Osteoblast (primary cell): ENCODE measurements at regions not wholly inside any gene's neighbourhood (a gene's known extent, or its start where the extent isn't known, plus 50 kb on each side); places are given as distances from the start of the nearest gene placed in this dataset.

ENCODE experiments used
- DNase-seq: peaks from one replicate; pipeline ENCODE4 v3.0.0; 2011; ENCODE audit warnings: low spot score, mixed read lengths; ENCODE audit not compliant: insufficient read length; ENCODE audit errors: missing footprints
- H2AFZ ChIP-seq: 2 replicates; pipeline ENCODE4 v1.6.0; 2011; ENCODE audit warnings: mild to moderate bottlenecking, low read length
- H3K27ac ChIP-seq: 2 replicates; pipeline ENCODE4 v1.5.1; 2011; ENCODE audit warnings: mild to moderate bottlenecking, low read depth, low read length, moderate library complexity
- H3K27me3 ChIP-seq: 2 replicates; pipeline ENCODE4 v1.6.0; 2012; ENCODE audit warnings: mild to moderate bottlenecking, control low read depth, inconsistent platforms, low read length, moderate library complexity; ENCODE audit not compliant: insufficient read depth
- H3K36me3 ChIP-seq: 2 replicates; pipeline ENCODE4 v1.5.1; 2011; ENCODE audit warnings: mild to moderate bottlenecking, low read length, control low read depth, moderate library complexity; ENCODE audit not compliant: insufficient read depth
- H3K4me1 ChIP-seq: 2 replicates; pipeline ENCODE4 v1.5.1; 2011; ENCODE audit warnings: mild to moderate bottlenecking, low read length, control low read depth, moderate library complexity; ENCODE audit not compliant: insufficient read depth
- H3K4me2 ChIP-seq: 2 replicates; pipeline ENCODE4 v1.6.0; 2011; ENCODE audit warnings: mild to moderate bottlenecking, low read length; ENCODE audit not compliant: insufficient read depth
- H3K4me3 ChIP-seq: fragments of 200-600 bp; sonication (generic); 3 replicates; pipeline ENCODE4 v1.5.1; 2012; ENCODE audit warnings: mild to moderate bottlenecking, low read length, inconsistent platforms; ENCODE audit not compliant: insufficient read depth
- H3K79me2 ChIP-seq: 2 replicates; pipeline ENCODE4 v1.6.0; 2012; ENCODE audit warnings: mild to moderate bottlenecking, low read length, control low read depth, inconsistent platforms; ENCODE audit not compliant: insufficient read depth
- H3K9me3 ChIP-seq: 2 replicates; pipeline ENCODE4 v1.5.1; 2011; ENCODE audit warnings: low read depth, low read length, control low read depth
- H4K20me1 ChIP-seq: 2 replicates; pipeline ENCODE4 v1.6.0; 2012; ENCODE audit warnings: mild to moderate bottlenecking, low read length, control low read depth; ENCODE audit not compliant: insufficient read depth
- CTCF ChIP-seq: IDR thresholded peaks from 2 replicates; pipeline ENCODE4 v1.5.1; 2011; ENCODE audit warnings: mild to moderate bottlenecking, low read depth, low read length, moderate library complexity; ENCODE audit errors: extremely low read depth

GRCh38 chr14:71469643-71470335 is 462.4 kb upstream of the RGS6 start:
- Histone ChIP-seq H3K27me3 (no peaks in the 10 kb centered on the region), H3K4me1 (peaks cover 53% of the 10 kb centered on the region), H3K9me3 (no peaks in the 10 kb centered on the region), H2AFZ (no peak overlapping the region), H3K36me3 (no peaks in the 10 kb centered on the region), H3K79me2 (peaks cover 77% of the 10 kb centered on the region), H3K4me2 (no peak overlapping the region), H4K20me1 (no peaks in the 10 kb centered on the region), H3K27ac (peak overlapping the region; percentile 53), H3K4me3 (no peak overlapping the region)
- DNase-seq = no peak
- no peak for TF ChIP-seq CTCF

GRCh38 chr14:71471634-71472355 is 460.4 kb upstream of the RGS6 start:
- Histone ChIP-seq H3K4me2 (peak overlapping the region; percentile 40), H3K4me3 (no peak overlapping the region), H3K27ac (peak overlapping the region; percentile 54), H2AFZ (no peak overlapping the region), H3K27me3 (no peaks in the 10 kb centered on the region), H3K4me1 (peaks cover 63% of the 10 kb centered on the region), H3K9me3 (no peaks in the 10 kb centered on the region), H3K79me2 (peaks cover 79% of the 10 kb centered on the region), H4K20me1 (no peaks in the 10 kb centered on the region), H3K36me3 (no peaks in the 10 kb centered on the region)
- no peak for DNase-seq
- TF ChIP-seq CTCF = no peak

- TF ChIP-seq CTCF = no peak
- H3K4me2 ChIP-seq = peak overlapping the region; percentile 40
- H3K4me1 ChIP-seq = peaks cover 55% of the 10 kb centered on the region
- H4K20me1 ChIP-seq = no peaks in the 10 kb centered on the region
- no peak overlapping the region for H3K4me3 ChIP-seq
- no peak overlapping the region for H2AFZ ChIP-seq
- H3K27me3 ChIP-seq = no peaks in the 10 kb centered on the region
- no peak for DNase-seq
- peaks cover 86% of the 10 kb centered on the region for H3K79me2 ChIP-seq
- H3K27ac ChIP-seq = peak overlapping the region; percentile 54
- H3K36me3 ChIP-seq = no peaks in the 10 kb centered on the region
- H3K9me3 ChIP-seq = no peaks in the 10 kb centered on the region
Measured at GRCh38 chr14:71472356-71473340, 459.6 kb upstream of the RGS6 start.
